HEK293 (cell line): ENCODE measurements at regions not wholly inside any gene's neighbourhood (a gene's known extent, or its start where the extent isn't known, plus 50 kb on each side); places are given as distances from the start of the nearest gene placed in this dataset.

Experiments
- CTCF ChIA-PET: fragments of 350-600 bp; formaldehyde crosslinking; extraction: SDS; loops from one replicate; lab custom pipeline; 2021; ENCODE audit warnings: antibody characterized with exemption; lab: Yijun Ruan, JAX
- POLR2A ChIA-PET: fragments of 300-600 bp; formaldehyde crosslinking; extraction: SDS; loops from one replicate; lab custom pipeline; 2020; ENCODE audit warnings: antibody characterized with exemption, inconsistent platforms; lab: Yijun Ruan, JAX
- H3K27ac ChIP-seq: fragments of 200-500 bp; sonication (Bioruptor generic); 2 replicates; pipeline ENCODE4 v1.5.1; 2014; ENCODE audit warnings: low read depth, low read length, control low read depth, inconsistent platforms; ENCODE audit errors: extremely low read depth
- H3K36me3 ChIP-seq, 2 experiments: fragments of 200-500 bp in 1 of 2; sonication (Bioruptor generic) in 1 of 2; 1 replicate in 1 of 2; 2 replicates in 1 of 2; pipeline ENCODE4 v1.5.1; 2014 to 2017; ENCODE audit warnings: inconsistent platforms in 2 of 2, low read length in 2 of 2; ENCODE audit not compliant: control insufficient read depth in 2 of 2, insufficient read depth in 1 of 2
- H3K4me1 ChIP-seq: fragments of 200-500 bp; sonication (Bioruptor generic); 2 replicates; pipeline ENCODE4 v1.5.1; 2014; ENCODE audit warnings: mild to moderate bottlenecking, low read length, inconsistent platforms; ENCODE audit not compliant: control insufficient read depth, insufficient read depth
- H3K4me3 ChIP-seq: 2 replicates; pipeline ENCODE4 v1.5.1; 2011; ENCODE audit warnings: low read depth, mild to moderate bottlenecking, control low read depth, low read length, moderate library complexity
- H3K9me3 ChIP-seq: fragments of 200-500 bp; sonication (Bioruptor generic); 2 replicates; pipeline ENCODE4 v1.5.1; 2014; ENCODE audit warnings: low read depth, low read length, inconsistent platforms; ENCODE audit not compliant: control insufficient read depth, insufficient read depth
- HIC1 ChIP-seq: fragments of 450-650 bp; formaldehyde crosslinking; IDR thresholded peaks from 2 replicates; pipeline ENCODE4 v1.5.1; 2016; ENCODE audit warnings: missing biosample characterization, missing genetic modification characterization
- INSM2 ChIP-seq: fragments of 450-650 bp; formaldehyde crosslinking; IDR thresholded peaks from 2 replicates; pipeline ENCODE4 v1.5.1; 2016; ENCODE audit warnings: missing biosample characterization, missing genetic modification characterization
- SALL2 ChIP-seq: fragments of 450-650 bp; formaldehyde crosslinking; IDR thresholded peaks from 2 replicates; pipeline ENCODE4 v1.5.0; 2017; ENCODE audit warnings: missing biosample characterization, mild to moderate bottlenecking, missing genetic modification characterization, borderline replicate concordance
- ZBTB21 ChIP-seq: fragments of 450-650 bp; formaldehyde crosslinking; IDR thresholded peaks from 2 replicates; pipeline ENCODE4 v1.5.1; 2017; ENCODE audit warnings: missing biosample characterization, missing genetic modification characterization
- ZFP69B ChIP-seq: fragments of 450-650 bp; formaldehyde crosslinking; IDR thresholded peaks from 2 replicates; pipeline ENCODE4 v1.5.1; 2016; ENCODE audit warnings: missing biosample characterization, missing genetic modification characterization
- ZNF112 ChIP-seq: fragments of 450-650 bp; formaldehyde crosslinking; IDR thresholded peaks from 2 replicates; pipeline ENCODE4 v1.5.0; 2017; ENCODE audit warnings: missing biosample characterization, missing genetic modification characterization
- ZNF155 ChIP-seq: fragments of 450-650 bp; formaldehyde crosslinking; IDR thresholded peaks from 2 replicates; pipeline ENCODE4 v1.5.1; 2016; ENCODE audit warnings: missing biosample characterization, missing genetic modification characterization
- ZNF169 ChIP-seq: fragments of 450-650 bp; formaldehyde crosslinking; IDR thresholded peaks from 2 replicates; pipeline ENCODE4 v1.5.1; 2016; ENCODE audit warnings: missing biosample characterization, missing genetic modification characterization
- ZNF18 ChIP-seq: fragments of 450-650 bp; formaldehyde crosslinking; IDR thresholded peaks from 2 replicates; pipeline ENCODE4 v1.5.1; 2016; ENCODE audit warnings: missing biosample characterization, missing genetic modification characterization
- ZNF184 ChIP-seq: fragments of 450-650 bp; IDR thresholded peaks from 2 replicates; pipeline ENCODE4 v1.5.1; 2018; ENCODE audit warnings: missing biosample characterization, mild to moderate bottlenecking, missing genetic modification characterization
- ZNF214 ChIP-seq: fragments of 450-650 bp; formaldehyde crosslinking; IDR thresholded peaks from 2 replicates; pipeline ENCODE4 v1.5.1; 2017; ENCODE audit warnings: missing biosample characterization, mild to moderate bottlenecking, missing genetic modification characterization, borderline replicate concordance
- ZNF26 ChIP-seq: fragments of 450-650 bp; formaldehyde crosslinking; IDR thresholded peaks from 2 replicates; pipeline ENCODE4 v1.5.1; 2016; ENCODE audit warnings: missing biosample characterization, missing genetic modification characterization
- ZNF266 ChIP-seq: fragments of 450-650 bp; formaldehyde crosslinking; IDR thresholded peaks from 2 replicates; pipeline ENCODE4 v1.5.1; 2016; ENCODE audit warnings: missing biosample characterization, missing genetic modification characterization, low read depth
- ZNF354C ChIP-seq: fragments of 450-650 bp; formaldehyde crosslinking; IDR thresholded peaks from 2 replicates; pipeline ENCODE4 v1.5.1; 2016; ENCODE audit warnings: missing biosample characterization, missing genetic modification characterization, low read depth, borderline replicate concordance
- ZNF426 ChIP-seq: fragments of 450-650 bp; formaldehyde crosslinking; IDR thresholded peaks from 2 replicates; pipeline ENCODE4 v1.5.1; 2017; ENCODE audit warnings: missing biosample characterization, missing genetic modification characterization, mild to moderate bottlenecking, inconsistent platforms, moderate library complexity
- ZNF473 ChIP-seq: fragments of 450-650 bp; formaldehyde crosslinking; IDR thresholded peaks from 2 replicates; pipeline ENCODE4 v1.5.1; 2017; ENCODE audit warnings: missing biosample characterization, missing genetic modification characterization
- ZNF580 ChIP-seq: fragments of 450-650 bp; formaldehyde crosslinking; IDR thresholded peaks from 2 replicates; pipeline ENCODE4 v1.5.1; 2016; ENCODE audit warnings: missing biosample characterization, missing genetic modification characterization
- ZSCAN16 ChIP-seq: fragments of 450-650 bp; formaldehyde crosslinking; IDR thresholded peaks from 2 replicates; pipeline ENCODE4 v1.5.1; 2016; ENCODE audit warnings: missing biosample characterization, missing genetic modification characterization
- ZSCAN18 ChIP-seq: fragments of 450-650 bp; formaldehyde crosslinking; IDR thresholded peaks from 2 replicates; pipeline ENCODE4 v1.5.1; 2016; ENCODE audit warnings: missing biosample characterization, missing genetic modification characterization

- POLR2A ChIA-PET: no interaction called here
- Histone ChIP-seq H3K36me3 (no peaks in the 10 kb centered on the region), H3K4me1 (no peaks in the 10 kb centered on the region), H3K9me3 (no peaks in the 10 kb centered on the region), H3K4me3 (no peak overlapping the region), H3K27ac (no peak overlapping the region)
- TF ChIP-seq ZNF580: no peak
- TF ChIP-seq ZNF266 (tag by site-specific recombination): no peak
- no peak for TF ChIP-seq ZNF18 (tag by site-specific recombination)
- TF ChIP-seq ZNF354C (tag by site-specific recombination): no peak
- no peak for TF ChIP-seq ZNF184
- no peak for TF ChIP-seq INSM2
- no peak for TF ChIP-seq ZNF473
- no peak for TF ChIP-seq ZNF169 (tag by site-specific recombination)
- no peak for TF ChIP-seq ZNF214 (tag by site-specific recombination)
- TF ChIP-seq ZNF155 (tag by site-specific recombination): no peak
- TF ChIP-seq ZNF26 (tag by site-specific recombination): no peak
- no peak for TF ChIP-seq ZNF426 (tag by site-specific recombination)
- TF ChIP-seq ZSCAN18 (tag by site-specific recombination): no peak
- no peak for TF ChIP-seq SALL2
- TF ChIP-seq ZSCAN16: no peak
- TF ChIP-seq HIC1 (tag by site-specific recombination): no peak
- no peak for TF ChIP-seq ZBTB21 (tag by site-specific recombination)
- TF ChIP-seq ZNF112 (tag by site-specific recombination): no peak
- TF ChIP-seq ZFP69B: no peak
- CTCF ChIA-PET: no interaction called here
Measured at GRCh38 chr4:122555216-122555615, 65.7 kb downstream of the IL21 start.
